Common myeloid progenitor, CD34-positive (primary cell): ENCODE measurements at regions not wholly inside any gene's neighbourhood (a gene's known extent, or its start where the extent isn't known, plus 50 kb on each side); places are given as distances from the start of the nearest gene placed in this dataset.

Source experiments
- CTCF ChIA-PET: fragments of 350-600 bp; sonication (Branson Sonifier 250); formaldehyde crosslinking; loops from one replicate; lab custom pipeline; 2021; ENCODE audit warnings: antibody characterized with exemption; lab: Charles Lee
- POLR2A ChIA-PET: fragments of 350-600 bp; sonication (Branson Sonifier 250); formaldehyde crosslinking; loops from one replicate; lab custom pipeline; 2021; ENCODE audit warnings: antibody characterized with exemption; lab: Charles Lee
- DNase-seq, 3 donors: peaks; one replicate each; pipeline versions ENCODE4 v3.0.0 to v3.0.0-alpha.2; 2013
- H3K27ac ChIP-seq, 2 experiments: 1 replicate in 1 of 2; 2 replicates in 1 of 2; pipeline ENCODE4 v1.7.0; 2013; ENCODE audit warnings: inconsistent platforms in 2 of 2, low read length in 2 of 2, mild to moderate bottlenecking in 2 of 2, low read depth in 1 of 2, moderate library complexity in 1 of 2; ENCODE audit not compliant: severe bottlenecking in 2 of 2, insufficient read depth in 1 of 2, poor library complexity in 1 of 2
- H3K27me3 ChIP-seq, 5 experiments: replicated peaks in 2 of 5; 1 replicate in 3 of 5; 2 replicates in 2 of 5; pipeline versions ENCODE4 v1.6.1 to v1.7.0; 2013; ENCODE audit warnings: low read length in 4 of 5, mild to moderate bottlenecking in 2 of 5, moderate library complexity in 2 of 5, inconsistent platforms in 1 of 5; ENCODE audit not compliant: insufficient read depth in 5 of 5, control insufficient read depth in 4 of 5
- H3K36me3 ChIP-seq, 4 experiments: 1 replicate in 2 of 4; 2 replicates in 2 of 4; pipeline versions ENCODE4 v1.6.1 to v1.7.0; 2013; ENCODE audit warnings: low read length in 3 of 4, control low read depth in 1 of 4, mild to moderate bottlenecking in 1 of 4; ENCODE audit not compliant: control insufficient read depth in 4 of 4, insufficient read depth in 4 of 4
- H3K4me1 ChIP-seq, 4 experiments: 1 replicate in 3 of 4; 2 replicates in 1 of 4; pipeline versions ENCODE4 v1.6.1 to v1.7.1; 2013; ENCODE audit warnings: low read length in 3 of 4, mild to moderate bottlenecking in 3 of 4, control low read depth in 1 of 4, inconsistent platforms in 1 of 4, moderate library complexity in 1 of 4; ENCODE audit not compliant: control insufficient read depth in 4 of 4, insufficient read depth in 4 of 4; ENCODE audit errors: control extremely low read depth in 1 of 4
- H3K4me3 ChIP-seq, 7 experiments: 1 replicate in 4 of 7; 2 replicates in 3 of 7; pipeline versions ENCODE4 v1.5.1 to v1.7.0; 2013; ENCODE audit warnings: mild to moderate bottlenecking in 7 of 7, low read length in 6 of 7, moderate library complexity in 6 of 7, inconsistent platforms in 2 of 7, low read depth in 2 of 7, control low read depth in 1 of 7; ENCODE audit not compliant: insufficient read depth in 4 of 7, control insufficient read depth in 1 of 7; ENCODE audit errors: extremely low read depth in 1 of 7
- H3K9me3 ChIP-seq, 5 experiments: 1 replicate in 4 of 5; 2 replicates in 1 of 5; pipeline versions ENCODE4 v1.6.1 to v1.7.1; 2013; ENCODE audit warnings: low read length in 4 of 5, mild to moderate bottlenecking in 2 of 5, inconsistent platforms in 1 of 5, low read depth in 1 of 5, moderate library complexity in 1 of 5; ENCODE audit not compliant: control insufficient read depth in 4 of 5, insufficient read depth in 2 of 5; ENCODE audit errors: control extremely low read depth in 1 of 5
- WGBS: methylation state at CpG from one replicate; pipeline ENCODE4 v1.1.5; 2013; ENCODE audit not compliant: insufficient coverage; 5-methylcytosine and 5-hydroxymethylcytosine counted together

GRCh38 chr7:123401295-123401694, 133.1 kb downstream of the IQUB start:
- Histone ChIP-seq H3K27ac (no peak overlapping the region), H3K4me1 (no peaks in the 10 kb centered on the region), H3K4me3 (no peak overlapping the region), H3K9me3 (no peaks in the 10 kb centered on the region), H3K27me3 (no peaks in the 10 kb centered on the region), H3K36me3 (no peaks in the 10 kb centered on the region)
- ChIA-PET POLR2A (no interaction called here), CTCF (no interaction called here)
- no peak for DNase-seq
- WGBS, result 87% methylated on average over 5 of the region's 6 CpGs

GRCh38 chr7:123400196-123400595, 134.2 kb downstream of the IQUB start:
- Histone ChIP-seq H3K9me3 (no peaks in the 10 kb centered on the region), H3K4me1 (no peaks in the 10 kb centered on the region), H3K36me3 (no peaks in the 10 kb centered on the region), H3K27me3 (no peaks in the 10 kb centered on the region), H3K27ac (no peak overlapping the region), H3K4me3 (no peak overlapping the region)
- DNase-seq, result no peak
- POLR2A ChIA-PET, result no interaction called here
- CTCF ChIA-PET, result no interaction called here

- ChIA-PET POLR2A (no interaction called here), CTCF (no interaction called here)
- DNase-seq, result no peak
- H3K9me3 ChIP-seq, result no peaks in the 10 kb centered on the region
- no peak overlapping the region for H3K4me3 ChIP-seq
- H3K36me3 ChIP-seq, result no peaks in the 10 kb centered on the region
- H3K27ac ChIP-seq, result no peak overlapping the region
- H3K4me1 ChIP-seq, result no peaks in the 10 kb centered on the region
- no peaks in the 10 kb centered on the region for H3K27me3 ChIP-seq
Measured at GRCh38 chr7:123398921-123399320, 135.5 kb downstream of the IQUB start.

DNA sequence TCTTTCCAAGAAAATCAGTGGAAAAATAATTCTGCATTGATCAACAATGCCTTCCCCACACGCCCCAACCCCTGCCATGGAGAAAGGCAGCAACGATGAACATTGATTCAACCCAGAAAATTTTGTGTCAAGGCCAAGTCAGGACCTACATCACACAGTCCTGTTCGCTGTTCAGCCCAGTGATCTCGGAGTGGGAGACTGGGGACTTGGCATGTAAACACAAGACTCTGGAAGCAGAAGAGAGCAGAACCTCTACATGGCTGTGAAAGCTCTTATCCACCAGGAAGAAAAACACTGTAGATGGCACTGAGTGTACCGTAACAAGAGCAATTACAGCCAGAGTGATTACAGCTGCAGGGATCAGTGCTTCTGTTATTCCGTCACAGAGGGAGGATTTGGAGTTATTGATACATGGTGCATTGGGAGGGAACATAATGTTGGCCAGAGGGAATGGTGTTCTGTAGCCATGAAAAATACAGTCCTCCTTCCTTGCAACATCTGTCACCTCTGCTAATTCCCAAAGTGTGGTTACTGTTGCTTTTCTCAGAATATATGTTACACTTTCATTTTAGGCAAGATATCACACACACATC, 136.6 kb downstream of the IQUB start:
- POLR2A ChIA-PET, result no interaction called here
- WGBS, result 100% methylated on average over 6 of the region's 6 CpGs
- H3K36me3 ChIP-seq, result no peaks in the 10 kb centered on the region
- peaks cover 0 to 2% (median 0%) of the 10 kb centered on the region in 5 experiments for H3K27me3 ChIP-seq
- no peaks in the 10 kb centered on the region for H3K4me1 ChIP-seq
- no peak for DNase-seq
- H3K27ac ChIP-seq, result no peak overlapping the region
- no peaks in the 10 kb centered on the region for H3K9me3 ChIP-seq
- CTCF ChIA-PET, result no interaction called here
- no peak overlapping the region for H3K4me3 ChIP-seq

- H3K9me3 ChIP-seq, result no peaks in the 10 kb centered on the region
- CTCF ChIA-PET, result no interaction called here
- WGBS, result no CpG with 5 or more reads among the region's 6 CpGs
Measured at GRCh38 chr7:123393623-123394022, 140.8 kb downstream of the IQUB start.

GRCh38 chr7:123372368-123372767, 162.0 kb downstream of the IQUB start:
- Histone ChIP-seq H3K4me3 (no peak overlapping the region), H3K36me3 (no peaks in the 10 kb centered on the region), H3K4me1 (no peaks in the 10 kb centered on the region), H3K27me3 (no peaks in the 10 kb centered on the region), H3K9me3 (no peaks in the 10 kb centered on the region), H3K27ac (no peak overlapping the region)
- ChIA-PET CTCF (no interaction called here), POLR2A (no interaction called here)
- no CpG with 5 or more reads among the region's 1 CpG for WGBS
- DNase-seq, result no peak

More at GRCh38 chr7:123393623-123394022, 140.8 kb downstream of the IQUB start:
- no peak for DNase-seq
- no peak overlapping the region for H3K27ac ChIP-seq
- no peaks in the 10 kb centered on the region for H3K36me3 ChIP-seq
- no peaks in the 10 kb centered on the region for H3K4me1 ChIP-seq
- POLR2A ChIA-PET, result no interaction called here
- no peak overlapping the region for H3K4me3 ChIP-seq
- H3K27me3 ChIP-seq, result peaks cover 0 to 2% (median 0%) of the 10 kb centered on the region in 5 experiments

GRCh38 chr7:123367484-123368122, 166.8 kb downstream of the IQUB start:
- DNase-seq, result peak; percentile 1 to 24 (median 13)
- no peaks in the 10 kb centered on the region for H3K4me1 ChIP-seq
- H3K9me3 ChIP-seq, result no peaks in the 10 kb centered on the region
- no peaks in the 10 kb centered on the region for H3K36me3 ChIP-seq
- ChIA-PET POLR2A (no interaction called here), CTCF (interaction anchor here (0.8 kb wide), 1 partner anchor 38 kb away, joined by 3 read pairs; no protein-coding TSS in a partner anchor)
- 17% methylated on average over 2 of the region's 5 CpGs for WGBS
- H3K4me3 ChIP-seq, result no peak overlapping the region
- H3K27ac ChIP-seq, result no peak overlapping the region
- H3K27me3 ChIP-seq, result no peaks in the 10 kb centered on the region
